Uterus (tissue), 3 donors: ENCODE measurements at regions not wholly inside any gene's neighbourhood (a gene's known extent, or its start where the extent isn't known, plus 50 kb on each side); places are given as distances from the start of the nearest gene placed in this dataset.

Source experiments
- DNase-seq, 2 donors: peaks; one replicate each; pipeline ENCODE4 v3.0.0-alpha.2; 2019 to 2020
- H3K27ac ChIP-seq, 2 donors: fragments of 200-600 bp; sonication (generic); 1 replicate in 1 of 2; 2 replicates in 1 of 2; pipeline ENCODE4 v1.5.1; 2016 to 2018
- H3K27me3 ChIP-seq, 2 donors: fragments of 200-600 bp; sonication (generic); one replicate each; pipeline ENCODE4 v1.5.1; 2018 to 2019; ENCODE audit warnings: control low read depth in 1 of 2
- H3K36me3 ChIP-seq, 2 donors: fragments of 200-600 bp; sonication (generic); one replicate each; pipeline ENCODE4 v1.5.1; 2019; ENCODE audit warnings: control low read depth in 1 of 2
- H3K4me1 ChIP-seq, 2 donors: fragments of 200-600 bp; sonication (generic); one replicate each; pipeline ENCODE4 v1.5.1; 2018 to 2019; ENCODE audit warnings: control low read depth in 1 of 2
- H3K4me3 ChIP-seq, 2 donors: fragments of 200-600 bp; sonication (generic); 1 replicate in 1 of 2; 2 replicates in 1 of 2; pipeline ENCODE4 v1.5.1; 2018 to 2019; ENCODE audit warnings: mild to moderate bottlenecking in 1 of 2
- H3K9me3 ChIP-seq, 2 donors: fragments of 200-600 bp; sonication (generic); one replicate each; pipeline ENCODE4 v1.5.1; 2019; ENCODE audit warnings: control low read depth in 1 of 2
- POLR2A ChIP-seq, 2 donors: fragments of 450-650 bp; IDR thresholded peaks; one replicate each; pipeline ENCODE4 v1.6.1; 2016; ENCODE audit warnings: antibody characterized with exemption in 2 of 2, mild to moderate bottlenecking in 1 of 2, moderate library complexity in 1 of 2
- intact Hi-C: fragments of 100-400 bp; cut with DNase I; formaldehyde crosslinking; loops from one replicate; pipeline ENCODE4 v1.15.1; 2023; ENCODE audit warnings: low total_unique reads
- TF ChIP-seq, protein P1 (sequence below), 4 experiments: fragments of 200-600 bp in 2 of 4; fragments of 450-650 bp in 2 of 4; sonication (generic) in 2 of 4; IDR thresholded peaks; one replicate each; pipeline ENCODE4 v1.5.1; 2016 to 2019; ENCODE audit warnings: antibody characterized with exemption in 4 of 4, mild to moderate bottlenecking in 2 of 4, moderate library complexity in 1 of 4
- donor health status: DM: yes; HTN: yes; CAD: no.

DNA sequence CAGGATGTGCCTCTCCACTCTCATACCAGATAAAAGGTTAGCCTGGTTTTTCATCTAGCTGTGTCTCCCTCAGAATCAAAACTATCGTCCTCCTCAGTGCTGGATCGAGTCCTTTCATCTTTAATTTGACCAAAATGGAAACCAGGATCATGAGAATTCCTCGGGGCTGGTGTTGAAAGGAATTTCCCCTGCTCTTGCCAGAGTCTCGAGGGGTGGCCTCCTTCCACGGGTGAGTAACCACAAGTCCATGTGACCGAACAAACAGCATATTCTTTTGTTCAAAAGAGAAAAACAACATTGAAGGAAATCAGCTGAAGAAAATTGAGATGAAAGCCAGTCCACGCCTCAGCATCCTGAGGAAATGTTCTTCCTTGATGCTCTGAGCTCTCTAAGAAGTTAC lies 165.9 kb upstream of the CDYL start:
- peaks cover 0 to 23% of the 10 kb centered on the region in 2 donors for H3K4me1 ChIP-seq
- DNase-seq: peak; percentile 75 to 81
- no peaks in the 10 kb centered on the region for H3K27me3 ChIP-seq
- TF ChIP-seq, protein P1, sequence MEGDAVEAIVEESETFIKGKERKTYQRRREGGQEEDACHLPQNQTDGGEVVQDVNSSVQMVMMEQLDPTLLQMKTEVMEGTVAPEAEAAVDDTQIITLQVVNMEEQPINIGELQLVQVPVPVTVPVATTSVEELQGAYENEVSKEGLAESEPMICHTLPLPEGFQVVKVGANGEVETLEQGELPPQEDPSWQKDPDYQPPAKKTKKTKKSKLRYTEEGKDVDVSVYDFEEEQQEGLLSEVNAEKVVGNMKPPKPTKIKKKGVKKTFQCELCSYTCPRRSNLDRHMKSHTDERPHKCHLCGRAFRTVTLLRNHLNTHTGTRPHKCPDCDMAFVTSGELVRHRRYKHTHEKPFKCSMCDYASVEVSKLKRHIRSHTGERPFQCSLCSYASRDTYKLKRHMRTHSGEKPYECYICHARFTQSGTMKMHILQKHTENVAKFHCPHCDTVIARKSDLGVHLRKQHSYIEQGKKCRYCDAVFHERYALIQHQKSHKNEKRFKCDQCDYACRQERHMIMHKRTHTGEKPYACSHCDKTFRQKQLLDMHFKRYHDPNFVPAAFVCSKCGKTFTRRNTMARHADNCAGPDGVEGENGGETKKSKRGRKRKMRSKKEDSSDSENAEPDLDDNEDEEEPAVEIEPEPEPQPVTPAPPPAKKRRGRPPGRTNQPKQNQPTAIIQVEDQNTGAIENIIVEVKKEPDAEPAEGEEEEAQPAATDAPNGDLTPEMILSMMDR (IDR thresholded peaks at IDR 0.05): no peak
- no peak for TF ChIP-seq POLR2A (IDR thresholded peaks at IDR 0.05)
- no peaks in the 10 kb centered on the region for H3K9me3 ChIP-seq
- no peaks in the 10 kb centered on the region for H3K36me3 ChIP-seq
- intact Hi-C loops: no loop called here
- H3K4me3 ChIP-seq: no peak overlapping the region
- H3K27ac ChIP-seq: peak overlapping the region; percentile 69 to 85

DNA sequence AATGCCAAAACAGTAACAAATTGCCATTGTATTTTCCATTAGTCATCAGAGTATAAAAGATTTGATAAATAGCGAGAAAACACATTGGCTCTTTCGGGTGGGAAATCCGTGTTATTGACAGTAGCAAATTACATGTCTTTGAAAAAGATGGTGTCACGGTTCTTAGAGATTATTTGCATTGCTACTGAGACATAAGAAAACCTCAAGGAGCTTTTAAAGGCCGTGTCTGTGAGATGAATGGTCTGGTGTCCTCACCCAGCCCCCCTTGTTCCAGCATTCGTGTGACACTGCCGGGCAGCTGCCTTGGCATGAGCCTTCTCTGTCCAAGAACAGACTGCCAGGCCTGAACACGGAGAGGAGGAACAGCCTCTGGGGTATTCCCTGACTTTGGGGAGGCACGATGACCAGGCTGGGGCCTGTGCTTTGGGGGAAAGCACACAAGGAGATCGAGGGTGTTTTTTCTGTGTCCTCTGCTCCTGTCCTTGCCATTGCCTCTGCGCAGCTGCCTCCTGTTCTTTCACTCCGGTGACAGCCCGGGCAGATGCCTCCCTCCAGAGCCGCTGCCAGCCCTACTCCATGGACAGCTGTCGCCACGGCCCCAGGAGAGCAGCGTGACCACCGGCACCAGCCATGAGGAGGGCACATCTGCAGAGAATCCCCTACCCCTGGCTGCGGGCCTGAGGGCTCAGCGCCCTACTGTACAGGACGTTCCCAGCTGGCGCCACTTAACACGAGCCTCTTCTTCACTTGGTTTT lies 167.7 kb upstream of the CDYL start:
- intact Hi-C loops: no loop called here
- TF ChIP-seq, protein P1 (IDR thresholded peaks at IDR 0.05): no peak
- TF ChIP-seq POLR2A (IDR thresholded peaks at IDR 0.05): no peak
- H3K4me3 ChIP-seq: no peak overlapping the region
- H3K9me3 ChIP-seq: no peaks in the 10 kb centered on the region
- H3K27ac ChIP-seq: peak overlapping the region; percentile 69 to 75
- peaks cover 0 to 23% of the 10 kb centered on the region in 2 donors for H3K4me1 ChIP-seq
- H3K27me3 ChIP-seq: no peaks in the 10 kb centered on the region
- no peaks in the 10 kb centered on the region for H3K36me3 ChIP-seq
- no peak for DNase-seq

DNA sequence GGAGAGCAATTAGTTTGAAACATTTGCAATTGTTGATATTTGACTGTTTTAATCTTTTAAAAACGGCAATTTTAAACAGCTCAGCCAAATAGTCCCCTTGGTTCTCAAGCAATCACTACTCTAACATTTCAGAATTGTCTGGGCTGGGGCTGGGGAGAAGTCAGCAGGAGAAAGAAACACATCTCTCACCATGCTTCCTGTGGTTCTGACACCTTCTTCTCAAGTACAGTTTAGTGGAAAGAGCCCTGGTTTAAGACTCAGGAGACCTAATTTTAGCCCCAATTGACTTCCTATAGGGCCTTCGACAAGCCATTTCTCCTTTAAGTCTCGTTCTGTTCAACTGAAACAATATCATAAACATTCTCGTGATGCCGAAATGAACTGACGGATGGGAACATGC lies 168.4 kb upstream of the CDYL start:
- TF ChIP-seq POLR2A (IDR thresholded peaks at IDR 0.05): no peak
- TF ChIP-seq, protein P1 (IDR thresholded peaks at IDR 0.05): no peak
- DNase-seq: no peak
- no peaks in the 10 kb centered on the region for H3K27me3 ChIP-seq
- H3K36me3 ChIP-seq: no peaks in the 10 kb centered on the region
- H3K4me1 ChIP-seq: peaks cover 0 to 17% of the 10 kb centered on the region in 2 donors
- no peak overlapping the region for H3K4me3 ChIP-seq
- H3K27ac ChIP-seq: peak overlapping the region; percentile 69 to 75
- H3K9me3 ChIP-seq: no peaks in the 10 kb centered on the region
- intact Hi-C loops: no loop called here

DNA sequence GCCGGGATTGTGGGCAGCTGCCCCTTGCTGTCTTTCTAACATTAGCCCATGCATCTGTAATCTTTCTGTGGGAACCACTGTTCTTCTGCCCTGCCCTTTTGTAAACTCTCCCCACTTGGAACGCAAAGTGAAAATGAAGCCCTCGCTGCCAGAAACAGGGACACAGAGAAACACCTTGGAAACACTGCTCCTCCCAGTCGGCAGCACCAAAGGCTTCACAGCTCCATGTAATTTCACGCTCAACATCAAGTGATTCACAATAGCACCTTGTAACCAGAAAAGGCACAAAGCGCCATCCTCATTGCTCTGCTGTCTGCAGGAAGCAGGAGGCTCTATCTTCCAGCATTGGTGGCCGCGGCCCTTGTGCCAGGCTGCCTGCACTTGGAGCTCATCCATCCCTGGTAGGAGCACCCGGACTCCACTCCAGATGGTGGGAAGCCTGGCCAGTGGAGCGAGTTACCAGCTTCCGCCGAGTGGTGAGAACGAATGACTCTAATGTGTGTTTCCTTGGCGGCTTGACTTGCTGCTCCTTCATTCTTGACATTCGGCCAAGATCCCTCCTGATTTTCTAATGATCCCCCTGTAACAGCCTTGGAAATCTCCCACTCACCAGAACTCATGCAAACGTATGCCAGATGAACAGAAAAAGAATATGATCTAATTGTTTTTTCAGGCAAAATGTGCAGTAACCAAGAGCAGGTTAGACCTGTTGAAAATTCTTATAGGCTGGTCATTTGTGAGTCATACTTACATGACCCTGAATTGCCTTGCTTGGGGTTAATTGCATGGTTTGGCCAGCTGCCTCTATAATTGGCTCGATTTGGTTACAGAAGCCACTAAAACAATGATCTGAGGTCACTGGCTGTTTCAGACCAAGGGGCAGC lies 169.1 kb upstream of the CDYL start:
- H3K4me1 ChIP-seq: peaks cover 0 to 16% of the 10 kb centered on the region in 2 donors
- TF ChIP-seq, protein P1 (IDR thresholded peaks at IDR 0.05): no peak
- no peak for TF ChIP-seq POLR2A (IDR thresholded peaks at IDR 0.05)
- H3K4me3 ChIP-seq: no peak overlapping the region
- DNase-seq: peak; percentile 51 to 63
- no peaks in the 10 kb centered on the region for H3K9me3 ChIP-seq
- intact Hi-C loops: no loop called here
- peak overlapping the region; percentile 69 to 75 for H3K27ac ChIP-seq
- no peaks in the 10 kb centered on the region for H3K27me3 ChIP-seq
- no peaks in the 10 kb centered on the region for H3K36me3 ChIP-seq

GRCh38 chr6:4606016-4606415 lies 170.2 kb upstream of the CDYL start:
- H3K36me3 ChIP-seq: no peaks in the 10 kb centered on the region
- intact Hi-C loops: no loop called here
- no peaks in the 10 kb centered on the region for H3K9me3 ChIP-seq
- no peak overlapping the region for H3K4me3 ChIP-seq
- TF ChIP-seq POLR2A (IDR thresholded peaks at IDR 0.05): no peak
- TF ChIP-seq, protein P1 (IDR thresholded peaks at IDR 0.05): no peak
- H3K27ac ChIP-seq: no peak overlapping the region
- H3K4me1 ChIP-seq: peaks cover 0 to 12% of the 10 kb centered on the region in 2 donors
- DNase-seq: no peak
- H3K27me3 ChIP-seq: no peaks in the 10 kb centered on the region
